Activated CD4-positive, alpha-beta T cell treated with anti-CD3 and anti-CD28 coated beads, Interleukin-2, amount 50 U/mL, for 48 hours (primary cell): ENCODE measurements at regions not wholly inside any gene's neighbourhood (a gene's known extent, or its start where the extent isn't known, plus 50 kb on each side); places are given as distances from the start of the nearest gene placed in this dataset.
"Not testable (repeated sequence)": the region's sequence is repeated elsewhere in the genome, so short reads cannot be mapped to it uniquely, and the experiment has no call there.

Experiments
- DNase-seq, 2 experiments: peaks; one replicate each; pipeline ENCODE4 v3.0.0-alpha.2; 2020

DNA sequence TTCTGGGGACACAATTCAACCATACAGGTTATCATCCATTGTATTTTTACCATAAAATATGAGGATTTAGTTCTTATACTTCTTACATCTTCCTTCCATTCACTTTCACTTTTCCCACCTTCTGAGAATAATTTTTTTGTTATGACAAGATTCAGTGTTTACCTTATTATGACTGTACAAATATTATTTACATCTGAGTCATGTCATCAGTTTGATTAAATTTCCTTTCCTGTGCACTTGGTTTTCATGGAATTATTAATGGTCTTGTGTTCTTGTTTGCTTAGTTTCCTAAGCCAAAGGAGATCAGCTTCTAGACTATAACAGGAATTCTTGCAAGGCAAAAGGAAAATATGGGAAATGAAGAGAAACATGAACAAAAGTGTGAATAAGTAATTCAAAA, 366.5 kb downstream of the TMEM38B start:
- DNase-seq = no peak

DNA sequence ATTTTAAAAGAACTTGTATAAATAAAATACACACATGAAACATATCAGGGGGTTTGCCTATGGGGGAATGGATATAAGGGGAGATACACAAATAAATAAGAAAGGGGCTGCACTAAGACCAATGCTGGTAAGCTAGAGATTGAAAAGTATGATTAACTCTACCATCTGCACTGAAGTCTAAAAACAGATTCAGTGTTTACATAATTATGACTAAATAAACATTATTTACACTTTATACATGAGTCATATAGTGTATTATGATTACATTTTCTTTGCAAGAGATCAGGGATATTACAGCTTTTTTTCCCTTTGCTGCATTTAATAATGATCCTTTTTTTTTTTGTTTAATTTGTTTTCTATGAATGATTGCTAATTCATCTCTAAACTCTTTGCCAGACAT, 367.9 kb downstream of the TMEM38B start:
- DNase-seq = no peak

DNA sequence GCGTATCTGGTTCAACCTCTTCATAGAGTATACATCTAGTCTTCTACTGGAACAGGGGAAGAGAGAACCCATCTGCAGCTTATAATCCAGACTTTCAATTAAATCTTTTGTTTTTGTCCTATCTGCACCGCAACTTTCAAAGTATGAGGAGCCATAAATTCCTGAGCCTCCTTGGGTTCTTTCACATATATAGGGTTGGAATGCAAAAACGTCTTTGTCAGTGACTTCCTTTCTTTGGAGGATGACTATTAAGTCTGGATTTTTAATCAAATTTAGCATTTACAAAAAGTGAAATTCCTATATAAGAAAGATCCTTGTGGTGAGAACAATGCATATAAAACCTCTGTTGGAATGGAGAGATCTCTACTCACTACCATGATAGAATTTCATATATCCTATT, 370.8 kb downstream of the TMEM38B start:
- DNase-seq = no peak

DNA sequence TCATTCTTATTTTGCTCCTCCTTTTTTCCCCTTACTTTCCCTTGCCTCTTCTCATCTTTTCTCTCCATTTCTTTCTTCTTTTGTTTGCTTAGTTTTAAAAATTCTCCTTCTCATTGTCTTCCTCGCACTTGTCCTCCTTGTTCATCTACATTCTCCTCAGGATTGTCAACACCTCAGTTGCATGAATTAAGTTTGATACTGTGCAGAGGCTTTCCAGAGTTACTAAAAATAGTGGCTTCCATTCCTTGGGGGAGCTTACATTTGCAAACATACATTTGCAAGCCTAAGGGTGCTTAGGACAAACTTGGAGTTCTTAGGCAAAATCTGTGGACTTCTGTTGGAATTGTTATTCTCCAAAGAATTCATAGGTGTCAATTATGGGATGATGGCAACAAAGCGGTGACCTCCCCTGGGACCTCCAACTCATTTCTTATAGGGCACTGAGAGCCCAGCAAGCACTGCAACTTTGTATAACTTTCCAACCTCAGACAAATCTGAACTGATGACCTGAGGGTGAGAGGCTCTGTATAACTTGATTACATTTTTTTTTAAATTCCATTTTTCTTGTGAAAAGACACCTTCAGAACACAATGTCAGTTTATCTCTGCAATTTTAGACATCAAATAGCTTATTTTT, 371.4 kb downstream of the TMEM38B start:
- no peak for DNase-seq

DNA sequence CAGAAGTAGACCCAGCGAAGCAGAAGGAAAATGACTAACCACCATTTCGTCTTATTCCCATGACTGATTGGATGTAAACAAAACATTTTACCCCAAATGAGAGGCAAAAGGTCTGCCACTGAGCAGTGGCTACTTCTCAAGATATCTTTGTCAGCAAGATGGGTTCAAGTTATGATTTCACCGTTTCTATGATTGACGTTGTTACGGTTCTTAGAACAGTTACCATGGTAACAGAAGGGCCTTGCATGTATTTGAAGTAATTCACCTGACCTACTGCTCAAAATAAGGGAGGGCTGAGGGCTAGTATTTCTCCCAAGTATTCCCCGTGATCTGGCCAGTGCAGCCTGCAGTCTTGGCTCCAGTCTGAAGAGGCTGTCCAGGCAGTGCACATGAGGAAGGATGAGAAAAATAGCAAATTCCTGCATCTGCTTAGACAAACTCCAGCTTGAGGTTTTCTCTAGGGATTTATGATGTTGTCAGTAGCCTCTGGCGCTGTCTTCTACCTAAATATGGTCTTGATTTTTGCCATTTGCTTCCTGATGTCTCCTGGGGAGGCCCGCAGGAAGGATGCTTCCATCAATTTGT, 372.7 kb downstream of the TMEM38B start:
- no peak for DNase-seq

DNA sequence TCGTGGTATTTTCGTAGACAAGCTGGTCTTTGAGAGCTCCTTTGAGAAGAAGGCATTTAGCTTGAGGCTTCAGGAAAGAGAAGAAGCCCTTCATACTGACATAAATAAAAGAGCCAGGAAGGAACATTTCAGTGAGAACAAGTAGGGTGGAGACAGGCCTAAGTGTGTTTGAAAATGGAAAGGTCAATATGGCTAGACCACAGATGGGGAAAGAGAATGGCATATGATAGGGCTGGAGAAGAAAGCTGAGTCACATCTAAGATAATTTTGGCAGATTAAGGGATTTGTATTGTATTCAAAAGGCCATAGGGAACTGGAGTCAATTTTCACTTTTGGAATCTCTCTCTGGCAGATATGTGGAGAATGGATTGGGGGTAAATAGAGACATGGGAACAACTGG, 374.9 kb downstream of the TMEM38B start:
- DNase-seq = no peak

DNA sequence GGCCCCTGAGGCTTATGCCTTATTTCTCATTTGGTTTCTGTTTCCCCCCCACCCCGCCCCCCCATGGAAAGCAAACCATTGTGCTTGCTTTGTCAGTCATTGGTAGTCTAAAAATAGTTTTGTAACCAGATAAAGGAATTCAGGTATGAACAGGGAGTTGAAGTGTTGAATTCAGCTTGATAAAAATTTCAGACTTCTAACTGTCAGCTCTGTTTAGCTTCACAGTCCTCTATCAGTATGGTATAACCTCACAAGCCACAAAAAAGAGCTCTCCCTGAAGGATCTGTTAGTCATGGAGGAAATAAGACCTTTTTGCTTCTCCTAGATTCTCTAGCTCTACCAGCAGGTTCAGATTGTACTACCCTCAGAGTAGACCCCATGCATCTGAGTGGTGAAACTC, 378.1 kb downstream of the TMEM38B start:
- no peak for DNase-seq

DNA sequence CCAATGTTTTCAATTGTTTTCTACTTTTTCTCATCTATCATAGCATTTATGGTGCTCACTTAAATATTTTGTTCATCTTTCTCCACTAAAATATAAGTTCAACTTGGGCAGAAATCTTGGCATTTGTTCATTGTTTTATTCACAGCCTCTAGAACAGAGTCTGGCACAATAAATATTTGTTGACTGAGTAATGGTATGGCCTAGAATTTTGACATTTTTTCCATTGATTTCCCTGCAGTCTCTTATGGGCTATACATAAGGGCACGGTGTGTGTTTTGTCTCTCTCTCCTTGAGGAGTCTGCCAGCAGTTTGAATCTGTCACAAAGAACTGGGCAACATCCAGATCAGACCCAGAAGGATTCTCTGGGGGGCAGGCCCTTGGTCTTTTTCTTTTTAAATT, 379.7 kb downstream of the TMEM38B start:
- no peak for DNase-seq

DNA sequence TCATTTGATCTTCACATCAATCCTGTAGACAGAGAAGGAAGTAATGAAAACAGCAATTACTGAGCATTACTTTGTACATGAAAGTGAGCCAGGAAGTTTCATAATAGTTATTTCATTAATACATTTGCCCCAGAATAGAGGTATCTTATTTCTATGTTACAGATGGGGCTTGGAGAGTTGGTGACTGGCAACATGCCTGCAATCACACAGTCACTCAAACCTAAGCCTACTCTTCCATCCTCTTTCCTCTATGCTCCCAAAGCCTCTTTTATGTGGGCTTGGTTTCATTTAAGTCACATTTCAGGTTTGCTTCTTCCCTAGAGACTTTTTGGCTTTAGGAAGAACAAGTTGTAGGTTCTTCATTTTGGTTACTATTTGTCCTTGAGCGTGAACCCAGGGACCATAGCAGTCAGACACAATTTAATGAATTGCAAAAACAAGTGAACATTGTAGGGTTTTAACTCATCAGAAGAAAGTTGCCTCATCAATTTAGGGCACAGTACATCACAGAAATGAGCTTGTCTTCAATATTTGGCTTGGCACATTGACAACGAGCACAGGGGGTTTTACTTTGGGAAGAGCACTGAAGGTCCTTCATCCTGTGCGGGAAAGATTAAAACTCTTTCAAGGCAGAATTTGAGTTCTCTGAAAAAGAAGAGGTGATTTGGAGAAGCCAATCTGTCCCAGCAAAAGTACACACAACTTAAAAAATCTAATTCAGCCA, 381.1 kb downstream of the TMEM38B start:
- DNase-seq = no peak

DNA sequence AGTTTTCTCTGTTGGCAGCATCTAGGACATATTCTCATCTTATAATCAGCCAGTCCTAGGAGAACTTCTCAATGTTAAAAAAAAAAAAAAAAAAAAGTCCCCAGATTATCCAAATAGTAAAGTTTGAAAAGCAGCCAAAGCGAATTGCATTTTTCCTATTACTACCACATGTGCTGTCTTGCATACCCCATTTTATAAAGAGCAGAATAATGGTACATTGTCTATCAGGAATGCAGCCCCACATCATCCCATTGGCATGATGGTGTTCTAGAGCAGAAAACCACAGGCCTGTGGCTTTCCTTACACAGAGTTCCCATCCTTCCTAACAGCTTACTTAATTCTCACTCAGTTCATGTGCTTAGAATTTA, 381.6 kb downstream of the TMEM38B start:
- no peak for DNase-seq

DNA sequence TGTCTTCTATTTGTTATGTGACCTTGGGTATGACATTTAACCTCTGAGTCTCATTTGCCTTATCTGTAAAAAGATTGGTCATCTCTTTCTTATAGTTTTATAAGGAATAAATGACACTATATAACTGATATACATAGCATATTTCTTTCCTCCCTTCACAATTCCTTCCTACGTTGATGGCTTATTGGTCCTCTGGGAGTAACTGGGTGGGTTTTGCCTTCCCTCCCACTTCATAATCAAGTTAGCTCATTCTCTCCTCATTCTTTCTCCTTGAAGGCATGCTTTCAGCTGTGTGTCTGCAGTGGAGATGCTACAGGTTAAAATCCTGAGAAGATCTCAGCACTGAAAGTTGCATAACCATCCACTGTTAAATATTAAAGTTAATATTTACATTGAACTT, 382.4 kb downstream of the TMEM38B start:
- no peak for DNase-seq

DNA sequence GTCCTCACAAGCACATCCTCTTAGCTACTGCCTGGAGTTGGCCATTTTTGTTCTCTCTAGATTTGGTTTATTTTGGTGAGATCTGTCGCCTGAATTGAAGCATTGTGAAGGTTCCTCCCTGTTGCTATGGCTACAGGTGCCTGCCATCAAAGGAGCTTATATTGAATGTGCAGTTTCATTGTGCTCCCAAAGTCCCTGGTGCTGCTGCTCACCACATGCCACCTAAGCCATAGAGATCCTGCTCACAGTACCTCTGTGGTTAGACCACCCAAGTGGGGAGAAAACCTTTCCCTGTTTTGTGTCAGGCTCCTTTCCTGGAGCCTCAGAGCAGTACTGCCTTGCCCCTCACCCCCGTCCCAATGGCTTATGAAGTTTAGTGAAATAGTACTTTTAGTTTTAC, 383.4 kb downstream of the TMEM38B start:
- DNase-seq = no peak

DNA sequence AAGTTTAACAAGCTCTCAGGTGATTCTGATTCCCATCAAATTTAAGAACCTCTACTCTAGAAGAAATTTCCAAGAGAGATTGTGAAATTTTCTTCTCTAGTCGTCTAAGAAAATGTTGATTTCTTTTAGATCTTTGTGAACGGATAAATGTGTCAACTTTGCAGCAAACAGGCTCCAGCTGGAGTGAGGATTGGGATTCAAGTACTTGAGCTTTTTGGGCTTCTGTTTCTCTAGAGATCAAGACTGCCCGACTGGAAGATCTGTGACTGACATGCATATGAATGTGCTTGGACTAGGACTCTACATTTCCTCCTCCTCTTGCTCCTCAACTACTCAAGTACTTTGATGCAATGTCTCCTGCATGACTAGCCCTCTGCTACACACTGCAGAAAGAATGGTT, 388.3 kb downstream of the TMEM38B start:
- no peak for DNase-seq

DNA sequence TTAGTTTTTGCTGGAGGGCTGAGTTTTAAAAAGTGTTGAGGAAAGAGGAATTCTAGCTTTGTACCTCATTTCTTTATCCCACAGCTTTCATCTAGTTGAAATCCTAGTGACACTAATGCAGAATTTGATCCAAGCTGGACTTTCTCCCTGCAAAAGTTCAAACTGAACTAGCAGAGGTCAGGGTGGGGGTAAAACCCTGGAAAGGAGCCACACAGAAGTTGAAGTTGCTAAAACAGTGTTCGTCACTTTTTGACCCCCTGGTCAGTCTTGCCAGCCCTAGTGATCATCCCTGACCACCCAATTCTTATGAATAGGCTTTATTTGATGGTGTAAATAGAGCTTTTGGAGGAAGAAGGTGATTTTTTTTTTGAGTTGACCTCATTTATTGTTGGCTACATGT, 390.4 kb downstream of the TMEM38B start:
- no peak for DNase-seq

DNA sequence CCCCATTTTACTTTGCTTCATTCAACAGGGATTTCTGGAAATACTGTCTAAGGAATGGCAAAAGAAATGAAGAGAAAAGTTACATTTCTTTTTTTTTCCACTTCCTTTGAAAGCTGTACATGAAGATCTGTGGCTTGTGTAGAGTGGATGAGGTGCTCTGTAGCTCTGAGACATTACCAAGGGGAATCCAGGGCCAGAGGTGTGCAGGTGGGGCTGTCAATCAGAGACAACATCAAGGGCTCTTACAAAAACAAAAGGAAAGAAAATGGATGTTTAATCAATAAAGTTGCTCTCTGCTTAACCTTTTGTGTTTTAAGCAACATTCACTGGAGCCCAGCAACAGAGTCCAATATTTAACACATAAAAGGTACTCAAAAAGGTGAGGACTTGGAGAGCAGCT, 391.1 kb downstream of the TMEM38B start:
- no peak for DNase-seq

DNA sequence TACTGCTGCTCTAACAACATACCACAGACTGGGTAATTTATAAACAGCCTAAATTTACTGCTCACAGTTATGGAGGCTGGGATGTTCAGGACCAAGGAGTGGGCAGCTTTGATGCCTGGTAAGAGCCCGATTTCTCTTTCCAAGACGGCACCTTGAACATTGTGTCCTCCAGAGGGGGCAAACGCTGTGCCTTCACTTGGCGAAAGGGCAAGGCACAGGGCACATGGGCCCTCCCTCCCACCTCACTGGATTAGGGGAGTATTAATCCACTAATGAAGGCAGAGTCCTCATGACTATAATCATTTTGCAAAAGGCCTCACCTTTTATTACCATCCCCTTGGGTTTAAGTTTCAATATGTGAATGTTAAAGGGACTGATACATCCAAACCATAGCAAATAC, 397.7 kb downstream of the TMEM38B start:
- no peak for DNase-seq

DNA sequence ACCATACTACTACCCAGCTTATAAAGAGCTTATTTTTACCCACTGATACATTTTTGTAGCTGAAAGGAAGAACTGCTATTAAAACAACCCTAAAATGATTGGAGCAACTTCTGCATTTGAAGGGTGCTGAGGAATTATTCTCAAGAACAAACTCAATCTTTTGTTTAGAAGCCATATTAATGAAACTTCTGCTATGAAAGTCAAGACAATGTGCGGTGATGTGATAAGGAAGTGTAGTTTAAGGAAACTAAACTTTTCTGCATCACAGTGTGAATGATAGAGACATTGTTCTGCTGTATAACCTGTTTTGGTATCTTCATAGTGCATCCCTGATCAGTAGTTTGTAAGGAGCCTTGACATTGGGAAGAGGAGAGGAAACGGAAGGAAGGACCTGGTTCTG, 408.5 kb downstream of the TMEM38B start:
- no peak for DNase-seq

DNA sequence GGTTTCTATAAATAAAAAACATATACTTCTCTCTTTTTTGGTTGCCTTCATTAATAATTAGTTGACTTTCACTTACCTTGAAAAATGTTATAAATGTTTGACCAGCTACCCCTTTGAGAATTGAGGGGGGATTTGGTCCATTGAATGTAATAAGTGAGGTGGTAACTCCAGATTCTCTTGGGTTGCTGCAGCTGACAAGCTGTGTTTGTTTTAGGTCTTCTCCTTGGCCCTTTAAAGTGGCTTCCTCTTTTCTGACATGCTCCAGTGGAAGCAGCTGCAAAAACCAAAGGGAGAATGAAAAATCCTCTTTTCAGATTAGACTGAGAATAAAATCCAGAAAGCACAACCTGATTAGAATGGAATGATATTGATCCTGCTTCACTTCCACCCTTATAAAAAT, 410.5 kb downstream of the TMEM38B start:
- no peak for DNase-seq

DNA sequence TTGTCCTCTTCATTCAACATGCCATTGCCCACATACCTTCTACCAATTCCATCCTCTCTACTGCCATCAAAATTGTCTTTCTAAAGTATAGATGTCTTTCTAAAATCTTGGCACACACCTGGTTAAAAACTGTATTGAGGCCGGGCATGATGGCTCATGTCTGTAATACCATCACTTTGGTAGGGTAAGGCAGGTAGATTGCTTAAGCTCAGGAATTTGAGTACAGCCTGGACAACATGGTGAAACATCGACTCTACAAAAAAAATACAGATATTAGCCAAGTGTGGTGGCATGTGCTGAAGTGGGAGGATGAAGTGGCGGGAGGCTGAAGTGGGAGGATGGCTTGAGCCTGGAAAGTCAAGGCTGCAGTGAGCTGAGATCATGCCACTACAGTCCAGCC, 412.1 kb downstream of the TMEM38B start:
- no peak for DNase-seq

DNA sequence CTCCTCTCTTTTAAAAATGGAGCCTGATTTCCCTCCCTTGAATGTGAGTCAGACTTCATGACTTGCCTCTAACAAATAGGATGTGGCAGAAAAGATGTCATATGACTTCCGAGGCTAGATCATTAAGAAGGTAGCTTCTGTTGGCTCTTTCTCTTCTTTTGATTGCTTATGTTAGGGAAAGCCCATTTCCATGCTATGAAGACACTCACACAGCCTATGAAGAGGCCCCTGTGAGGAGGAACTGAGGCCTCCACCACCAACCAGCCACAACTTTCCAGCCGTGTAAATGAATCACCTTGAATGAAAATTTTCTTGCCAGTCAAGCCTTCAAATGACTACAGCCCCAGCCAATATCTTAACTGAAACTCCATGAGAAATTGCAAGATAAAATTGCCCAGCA, 413.4 kb downstream of the TMEM38B start:
- no peak for DNase-seq

DNA sequence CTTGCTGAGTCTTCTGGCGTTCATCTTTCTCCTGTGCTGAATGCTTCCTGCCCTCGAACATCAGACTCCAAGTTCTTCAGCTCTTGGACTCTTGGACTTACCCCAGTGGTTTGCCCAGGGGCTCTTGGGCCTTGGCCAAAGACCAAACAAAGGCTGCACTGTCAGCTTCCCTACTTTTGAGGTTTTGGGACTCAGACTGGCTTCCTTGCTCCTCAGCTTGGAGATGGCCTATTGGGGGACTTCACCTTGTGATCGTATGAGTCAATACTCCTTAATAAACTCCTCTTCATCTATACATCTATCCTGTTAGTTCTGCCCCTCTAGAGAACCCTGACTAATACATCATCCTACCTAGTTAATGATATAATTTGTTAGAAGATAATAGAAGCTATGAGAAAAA, 415.4 kb downstream of the TMEM38B start:
- not testable (repeated sequence) for DNase-seq

DNA sequence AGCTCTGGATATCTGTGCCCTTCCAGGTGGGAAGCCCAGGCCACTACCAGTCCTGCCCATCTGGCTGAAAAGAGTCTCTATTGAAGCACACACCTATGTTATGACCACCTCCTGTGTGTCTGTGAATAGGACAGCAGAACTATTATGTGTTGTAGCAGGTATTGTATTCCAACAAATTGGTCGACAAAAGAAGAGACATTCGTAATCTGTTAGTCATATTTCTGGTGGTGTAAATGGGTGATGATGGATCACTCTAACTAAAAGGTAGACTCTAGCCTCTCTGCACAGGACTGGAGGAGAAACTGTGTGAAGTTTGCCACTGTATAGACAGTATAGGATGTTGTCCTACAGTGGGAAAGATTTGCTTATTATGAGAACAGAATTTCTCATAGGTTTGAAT, 416.1 kb downstream of the TMEM38B start:
- DNase-seq = no peak

DNA sequence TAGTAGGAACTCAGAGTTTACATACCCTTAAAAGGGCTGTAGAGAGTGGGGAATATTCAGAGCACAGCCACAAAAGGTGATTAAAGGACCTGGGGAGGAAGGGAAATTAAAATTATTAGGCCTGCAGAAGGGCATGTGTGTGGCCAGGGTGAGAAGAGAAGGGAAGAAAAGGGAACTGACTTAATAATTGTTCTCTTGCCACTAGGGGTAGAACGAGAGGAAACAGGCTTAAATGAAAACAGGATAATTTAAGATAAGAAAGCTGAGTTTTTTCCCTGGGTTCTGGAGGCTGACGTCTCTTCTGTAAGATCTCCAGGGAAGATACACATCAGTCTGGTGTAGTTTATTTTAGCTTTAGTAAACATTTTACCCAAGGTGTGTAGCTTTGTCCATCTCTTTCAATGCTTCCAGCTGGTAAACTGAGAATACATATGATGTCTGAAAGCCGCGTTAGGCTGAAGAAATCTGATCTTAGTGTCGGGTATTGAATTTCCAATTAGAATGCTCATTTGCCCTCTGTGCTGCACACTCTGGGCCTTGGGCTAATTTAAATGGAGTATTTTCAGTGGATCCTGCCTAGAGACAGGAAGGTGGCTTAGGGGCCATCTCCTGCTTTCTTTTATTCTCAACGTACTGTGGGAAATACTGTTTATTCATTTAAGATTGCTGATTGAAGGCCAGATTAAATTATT, 416.8 kb downstream of the TMEM38B start:
- no peak for DNase-seq

DNA sequence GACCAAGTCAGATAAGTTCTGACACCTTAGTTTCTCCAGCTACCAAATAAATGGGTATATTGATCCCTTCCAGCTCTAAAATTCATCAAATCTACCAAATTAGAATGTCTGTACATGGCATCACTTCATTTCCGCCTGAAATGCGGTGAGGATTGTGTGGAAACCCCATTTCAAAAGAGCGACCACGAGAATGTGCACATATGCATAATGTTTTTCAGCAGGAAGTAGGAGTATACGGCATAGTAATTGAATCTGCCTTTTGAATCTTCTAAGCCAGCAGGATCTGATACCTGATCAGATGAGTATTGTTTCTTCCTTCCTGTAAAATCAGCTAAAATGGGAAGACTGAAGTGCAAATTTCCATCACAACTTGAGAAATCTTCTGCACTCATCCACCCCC, 418.6 kb downstream of the TMEM38B start:
- DNase-seq = no peak
